Breast epithelium (tissue), 4 donors: ENCODE measurements at regions not wholly inside any gene's neighbourhood (a gene's known extent, or its start where the extent isn't known, plus 50 kb on each side); places are given as distances from the start of the nearest gene placed in this dataset.

Source experiments
- DNase-seq, 2 donors: peaks; one replicate each; pipeline ENCODE4 v3.0.0-alpha.2; 2019; ENCODE audit warnings: low spot score in 2 of 2
- H3K27ac ChIP-seq, 2 donors: fragments of 200-600 bp; sonication (generic) in 1 of 2; one replicate each; pipeline ENCODE4 v1.5.1; 2016 to 2019; ENCODE audit warnings: mild to moderate bottlenecking in 1 of 2
- H3K27me3 ChIP-seq, 2 donors: fragments of 200-600 bp; sonication (generic) in 1 of 2; one replicate each; pipeline versions ENCODE4 v1.5.1 to v1.6.0; 2017 to 2019; ENCODE audit warnings: control low read depth in 1 of 2, mild to moderate bottlenecking in 1 of 2
- H3K36me3 ChIP-seq: fragments of 200-600 bp; one replicate; pipeline ENCODE4 v1.5.1; 2019
- H3K4me1 ChIP-seq, 2 donors: fragments of 200-600 bp; sonication (generic); one replicate each; pipeline ENCODE4 v1.5.1; 2016 to 2019; ENCODE audit warnings: control low read depth in 1 of 2
- H3K4me3 ChIP-seq, 3 donors: fragments of 200-600 bp; sonication (generic); 1 replicate in 2 of 3; 2 replicates in 1 of 3; pipeline ENCODE4 v1.5.1; 2016 to 2019; ENCODE audit warnings: mild to moderate bottlenecking in 3 of 3, moderate library complexity in 2 of 3
- H3K9me3 ChIP-seq, 2 donors: fragments of 200-600 bp; sonication (generic) in 1 of 2; one replicate each; pipeline ENCODE4 v1.5.1; 2016 to 2019; ENCODE audit warnings: control low read depth in 1 of 2
- CTCF ChIP-seq, 3 donors: fragments of 450-650 bp; IDR thresholded peaks; one replicate each; pipeline ENCODE4 v1.5.1; 2016 to 2017; ENCODE audit warnings: antibody characterized with exemption in 3 of 3, mild to moderate bottlenecking in 3 of 3, moderate library complexity in 3 of 3
- POLR2A ChIP-seq: fragments of 450-650 bp; IDR thresholded peaks from one replicate; pipeline ENCODE4 v1.6.1; 2016; ENCODE audit warnings: antibody characterized with exemption, mild to moderate bottlenecking, moderate library complexity
- POLR2AphosphoS5 ChIP-seq, 3 donors: sonication (generic); formaldehyde crosslinking; IDR thresholded peaks; one replicate each; pipeline ENCODE4 v1.6.1; 2017; ENCODE audit warnings: antibody characterized with exemption in 3 of 3
- intact Hi-C: fragments of 100-400 bp; cut with DNase I; formaldehyde crosslinking; loops from one replicate; pipeline ENCODE4 v1.15.1; 2023; ENCODE audit warnings: low total_unique reads

DNA sequence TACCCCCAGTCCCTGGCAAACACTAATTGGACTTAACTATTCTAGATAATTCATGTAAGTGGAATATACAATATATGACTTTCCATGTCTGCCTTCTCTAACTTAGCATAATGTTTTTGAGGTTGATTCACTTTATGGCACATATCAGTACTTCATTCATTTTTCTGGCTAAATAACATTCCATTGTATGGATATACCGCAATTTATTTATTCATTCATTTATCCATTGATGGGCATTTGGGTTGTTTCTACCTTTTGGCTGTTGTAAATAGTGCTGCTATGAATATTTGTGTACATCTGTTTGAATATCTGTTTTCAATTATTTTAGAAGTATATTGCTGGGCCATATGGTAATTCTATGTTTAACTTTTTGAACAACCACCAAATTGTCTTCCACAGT, 616.3 kb downstream of the UTRN start:
- DNase-seq, result no peak
- no peak for TF ChIP-seq POLR2A
- TF ChIP-seq CTCF (IDR thresholded peaks at IDR 0.05), result no peak
- TF ChIP-seq POLR2AphosphoS5 (IDR thresholded peaks at IDR 0.05), result no peak
- peaks cover 0 to 15% of the 10 kb centered on the region in 2 donors for H3K9me3 ChIP-seq
- H3K27me3 ChIP-seq, result no peaks in the 10 kb centered on the region
- no peaks in the 10 kb centered on the region for H3K4me1 ChIP-seq
- intact Hi-C loops, result no loop called here
- H3K27ac ChIP-seq, result no peak overlapping the region
- no peaks in the 10 kb centered on the region for H3K36me3 ChIP-seq
- H3K4me3 ChIP-seq, result no peak overlapping the region

GRCh38 chr6:144908004-144908403, 622.9 kb downstream of the UTRN start:
- TF ChIP-seq CTCF (IDR thresholded peaks at IDR 0.05), result no peak
- no peak for TF ChIP-seq POLR2AphosphoS5 (IDR thresholded peaks at IDR 0.05)
- TF ChIP-seq POLR2A, result no peak
- H3K36me3 ChIP-seq, result no peaks in the 10 kb centered on the region
- intact Hi-C loops, result no loop called here
- H3K27ac ChIP-seq, result no peak overlapping the region
- H3K9me3 ChIP-seq, result peaks cover 0 to 3% of the 10 kb centered on the region in 2 donors
- DNase-seq, result no peak
- no peaks in the 10 kb centered on the region for H3K27me3 ChIP-seq
- no peak overlapping the region for H3K4me3 ChIP-seq
- H3K4me1 ChIP-seq, result no peaks in the 10 kb centered on the region

DNA sequence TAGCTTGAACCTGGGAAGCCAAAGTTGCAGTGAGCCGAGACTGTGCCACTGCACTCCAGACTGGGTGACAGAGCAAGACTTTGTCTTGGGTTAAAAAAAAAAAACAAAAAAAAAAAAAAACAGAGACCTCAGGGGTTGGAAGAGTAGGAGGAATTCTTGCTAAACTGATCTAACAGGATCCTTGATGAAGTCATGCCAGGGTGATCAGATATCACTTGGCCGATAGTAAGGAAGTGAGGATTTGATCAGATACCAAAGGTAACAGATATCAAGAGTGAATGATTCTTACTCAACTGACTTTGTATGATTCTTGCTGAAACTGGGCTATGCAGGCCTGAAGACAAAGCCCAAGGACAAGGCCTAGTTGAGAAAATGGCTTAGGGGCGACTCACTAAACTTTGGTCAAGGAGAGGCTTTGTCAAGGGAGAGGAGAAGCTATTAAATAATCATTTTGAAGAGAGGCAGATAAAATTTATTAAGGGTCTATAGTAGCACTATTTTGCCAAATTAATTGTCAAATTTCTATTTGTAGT, 624.7 kb downstream of the UTRN start:
- DNase-seq, result no peak
- intact Hi-C loops, result no loop called here
- no peaks in the 10 kb centered on the region for H3K4me1 ChIP-seq
- no peaks in the 10 kb centered on the region for H3K27me3 ChIP-seq
- no peaks in the 10 kb centered on the region for H3K9me3 ChIP-seq
- H3K4me3 ChIP-seq, result no peak overlapping the region
- H3K27ac ChIP-seq, result no peak overlapping the region
- no peaks in the 10 kb centered on the region for H3K36me3 ChIP-seq
- TF ChIP-seq POLR2A (no peak), CTCF (IDR thresholded peaks at IDR 0.05) (no peak), POLR2AphosphoS5 (IDR thresholded peaks at IDR 0.05) (no peak)

GRCh38 chr6:144911322-144911721, 626.2 kb downstream of the UTRN start:
- TF ChIP-seq CTCF (IDR thresholded peaks at IDR 0.05) (no peak), POLR2A (no peak)
- DNase-seq, result no peak
- H3K27me3 ChIP-seq, result no peaks in the 10 kb centered on the region
- intact Hi-C loops, result no loop called here
- H3K27ac ChIP-seq, result no peak overlapping the region
- no peaks in the 10 kb centered on the region for H3K36me3 ChIP-seq
- no peak overlapping the region for H3K4me3 ChIP-seq
- no peaks in the 10 kb centered on the region for H3K9me3 ChIP-seq
- no peaks in the 10 kb centered on the region for H3K4me1 ChIP-seq

- no peak overlapping the region for H3K27ac ChIP-seq
- H3K9me3 ChIP-seq, result no peaks in the 10 kb centered on the region
- intact Hi-C loops, result no loop called here
- H3K27me3 ChIP-seq, result no peaks in the 10 kb centered on the region
- DNase-seq, result no peak
- no peaks in the 10 kb centered on the region for H3K36me3 ChIP-seq
- no peak for TF ChIP-seq CTCF (IDR thresholded peaks at IDR 0.05)
- TF ChIP-seq POLR2A, result no peak
- TF ChIP-seq POLR2AphosphoS5 (IDR thresholded peaks at IDR 0.05), result no peak
- no peak overlapping the region for H3K4me3 ChIP-seq
- no peaks in the 10 kb centered on the region for H3K4me1 ChIP-seq
Measured at GRCh38 chr6:144912474-144912873, 627.3 kb downstream of the UTRN start.
